Smooth muscle cell (in vitro differentiated cells): ENCODE measurements at regions not wholly inside any gene's neighbourhood (a gene's known extent, or its start where the extent isn't known, plus 50 kb on each side); places are given as distances from the start of the nearest gene placed in this dataset.

ENCODE experiments used
- DNase-seq: peaks from one replicate; lab custom pipeline; 2025; ENCODE audit not compliant: unreplicated experiment; lab: John Stamatoyannopoulos, UW
- H2AFZ ChIP-seq: fragments of 200-600 bp; sonication (generic); 2 replicates; pipeline ENCODE4 v1.6.0; 2016; ENCODE audit warnings: antibody characterized with exemption, low read depth, mild to moderate bottlenecking
- H3F3A ChIP-seq: fragments of 200-600 bp; sonication (generic); 2 replicates; pipeline ENCODE4 v1.6.0; 2017; ENCODE audit warnings: antibody characterized with exemption, low read depth
- H3K27ac ChIP-seq: fragments of 200-600 bp; sonication (generic); 2 replicates; pipeline ENCODE4 v1.5.1; 2016; ENCODE audit warnings: low read depth, mild to moderate bottlenecking
- H3K27me3 ChIP-seq: fragments of 200-600 bp; sonication (generic); 2 replicates; pipeline ENCODE4 v1.6.1; 2016; ENCODE audit warnings: low read depth, mild to moderate bottlenecking
- H3K36me3 ChIP-seq: fragments of 200-600 bp; sonication (generic); 2 replicates; pipeline ENCODE4 v1.5.1; 2016; ENCODE audit warnings: low read depth
- H3K4me1 ChIP-seq: fragments of 200-600 bp; sonication (generic); 2 replicates; pipeline ENCODE4 v1.5.1; 2016; ENCODE audit warnings: low read depth
- H3K4me2 ChIP-seq: fragments of 200-600 bp; sonication (generic); 2 replicates; pipeline ENCODE4 v1.6.0; 2016; ENCODE audit warnings: mild to moderate bottlenecking
- H3K4me3 ChIP-seq: fragments of 200-600 bp; sonication (generic); 2 replicates; pipeline ENCODE4 v1.5.1; 2016; ENCODE audit warnings: mild to moderate bottlenecking
- H3K79me2 ChIP-seq: fragments of 200-600 bp; sonication (generic); 2 replicates; pipeline ENCODE4 v1.6.0; 2016; ENCODE audit warnings: low read depth, mild to moderate bottlenecking
- H3K9ac ChIP-seq: fragments of 200-600 bp; sonication (generic); 2 replicates; pipeline ENCODE4 v1.6.0; 2016; ENCODE audit warnings: low read depth
- H3K9me3 ChIP-seq: fragments of 200-600 bp; sonication (generic); replicated peaks from 2 replicates; pipeline ENCODE4 v1.5.1; 2016; ENCODE audit warnings: low read depth
- H4K20me1 ChIP-seq: fragments of 200-600 bp; sonication (generic); 2 replicates; pipeline ENCODE4 v1.6.0; 2016; ENCODE audit warnings: low read depth
- CTCF ChIP-seq: fragments of 200-600 bp; sonication (generic); IDR thresholded peaks from 2 replicates; pipeline ENCODE4 v1.5.1; 2017; ENCODE audit warnings: borderline replicate concordance, mild to moderate bottlenecking, antibody characterized with exemption; ENCODE audit not compliant: insufficient read depth, poor library complexity, severe bottlenecking
- WGBS: methylation state at CpG from one replicate; pipeline ENCODE4 v1.1.7; 2016; ENCODE audit warnings: low lambda C conversion rate; 5-methylcytosine and 5-hydroxymethylcytosine counted together

- Histone ChIP-seq H3K79me2 (no peaks in the 10 kb centered on the region), H3F3A (no peaks in the 10 kb centered on the region), H3K27ac (no peak overlapping the region), H3K9me3 (peaks cover 8% of the 10 kb centered on the region), H3K4me1 (no peaks in the 10 kb centered on the region), H3K27me3 (no peaks in the 10 kb centered on the region), H4K20me1 (no peaks in the 10 kb centered on the region), H2AFZ (no peak overlapping the region), H3K4me3 (no peak overlapping the region), H3K4me2 (no peak overlapping the region), H3K36me3 (no peaks in the 10 kb centered on the region), H3K9ac (no peak overlapping the region)
- no peak for DNase-seq
- WGBS, result 82% methylated on average over 1 of the region's 1 CpG
- TF ChIP-seq CTCF, result no peak
Measured at GRCh38 chr18:56461151-56461550, 177.2 kb downstream of the TXNL1 start.

- H3K9me3 ChIP-seq, result peaks cover 8% of the 10 kb centered on the region
- 88% methylated on average over 3 of the region's 3 CpGs for WGBS
Measured at GRCh38 chr18:56460581-56460980, 177.8 kb downstream of the TXNL1 start.

GRCh38 chr18:56458770-56459712 is 179.4 kb downstream of the TXNL1 start:
- Histone ChIP-seq H3K79me2 (no peaks in the 10 kb centered on the region), H3K4me1 (no peaks in the 10 kb centered on the region), H3K27me3 (no peaks in the 10 kb centered on the region), H3K36me3 (no peaks in the 10 kb centered on the region), H3K27ac (no peak overlapping the region), H3K9me3 (no peaks in the 10 kb centered on the region), H3K4me2 (no peak overlapping the region), H4K20me1 (no peaks in the 10 kb centered on the region), H2AFZ (no peak overlapping the region), H3K9ac (no peak overlapping the region), H3K4me3 (no peak overlapping the region), H3F3A (no peaks in the 10 kb centered on the region)
- DNase-seq, result no peak
- WGBS, result 92% methylated on average over 13 of the region's 13 CpGs
- no peak for TF ChIP-seq CTCF

More at GRCh38 chr18:56460581-56460980, 177.8 kb downstream of the TXNL1 start:
- no peaks in the 10 kb centered on the region for H3K79me2 ChIP-seq
- DNase-seq, result no peak
- H3K9ac ChIP-seq, result no peak overlapping the region
- H3F3A ChIP-seq, result no peaks in the 10 kb centered on the region
- no peaks in the 10 kb centered on the region for H4K20me1 ChIP-seq
- no peaks in the 10 kb centered on the region for H3K27me3 ChIP-seq
- TF ChIP-seq CTCF, result no peak
- no peak overlapping the region for H3K27ac ChIP-seq
- no peak overlapping the region for H3K4me3 ChIP-seq
- no peaks in the 10 kb centered on the region for H3K4me1 ChIP-seq
- no peak overlapping the region for H2AFZ ChIP-seq
- H3K36me3 ChIP-seq, result no peaks in the 10 kb centered on the region
- H3K4me2 ChIP-seq, result no peak overlapping the region
